D721Med (cell line): ENCODE measurements at regions not wholly inside any gene's neighbourhood (a gene's known extent, or its start where the extent isn't known, plus 50 kb on each side); places are given as distances from the start of the nearest gene placed in this dataset.

Experiments used
- DNase-seq: peaks from one replicate; pipeline ENCODE4 v3.0.0; 2011; ENCODE audit warnings: low spot score; ENCODE audit not compliant: insufficient read length
- FAIRE-seq: peaks from 2 replicates; lab custom pipeline; 2011; peaks lifted over from hg19 to GRCh38; lab: Jason Lieb, UNC
- TF ChIP-seq, protein P1 (sequence below): IDR thresholded peaks from 2 replicates; pipeline ENCODE4 v1.5.1; 2012; ENCODE audit warnings: mild to moderate bottlenecking, control low read depth; ENCODE audit not compliant: insufficient read depth; ENCODE audit errors: missing control alignments

DNA sequence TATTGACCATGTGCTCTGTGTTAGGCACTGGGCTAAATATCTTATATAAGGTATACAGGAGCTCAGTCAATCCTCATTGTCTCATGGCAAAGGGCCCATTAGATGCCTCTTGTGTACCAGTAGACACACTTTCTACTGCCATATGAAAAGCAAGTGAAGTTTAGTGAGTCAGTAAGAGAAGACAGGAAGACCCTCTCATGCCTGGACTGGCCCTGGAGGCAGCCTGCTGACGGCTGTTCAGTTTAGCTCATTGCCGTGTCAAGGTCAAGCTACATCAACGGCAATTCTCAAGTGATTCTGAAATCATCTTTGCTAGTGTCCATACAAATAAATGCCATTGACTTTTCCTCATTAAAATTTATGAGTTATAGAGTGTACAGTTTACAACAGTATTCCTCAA is 237.9 kb downstream of the IRX1 start:
- no peak for FAIRE-seq
- TF ChIP-seq, protein P1, sequence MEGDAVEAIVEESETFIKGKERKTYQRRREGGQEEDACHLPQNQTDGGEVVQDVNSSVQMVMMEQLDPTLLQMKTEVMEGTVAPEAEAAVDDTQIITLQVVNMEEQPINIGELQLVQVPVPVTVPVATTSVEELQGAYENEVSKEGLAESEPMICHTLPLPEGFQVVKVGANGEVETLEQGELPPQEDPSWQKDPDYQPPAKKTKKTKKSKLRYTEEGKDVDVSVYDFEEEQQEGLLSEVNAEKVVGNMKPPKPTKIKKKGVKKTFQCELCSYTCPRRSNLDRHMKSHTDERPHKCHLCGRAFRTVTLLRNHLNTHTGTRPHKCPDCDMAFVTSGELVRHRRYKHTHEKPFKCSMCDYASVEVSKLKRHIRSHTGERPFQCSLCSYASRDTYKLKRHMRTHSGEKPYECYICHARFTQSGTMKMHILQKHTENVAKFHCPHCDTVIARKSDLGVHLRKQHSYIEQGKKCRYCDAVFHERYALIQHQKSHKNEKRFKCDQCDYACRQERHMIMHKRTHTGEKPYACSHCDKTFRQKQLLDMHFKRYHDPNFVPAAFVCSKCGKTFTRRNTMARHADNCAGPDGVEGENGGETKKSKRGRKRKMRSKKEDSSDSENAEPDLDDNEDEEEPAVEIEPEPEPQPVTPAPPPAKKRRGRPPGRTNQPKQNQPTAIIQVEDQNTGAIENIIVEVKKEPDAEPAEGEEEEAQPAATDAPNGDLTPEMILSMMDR, result no peak
- no peak for DNase-seq

DNA sequence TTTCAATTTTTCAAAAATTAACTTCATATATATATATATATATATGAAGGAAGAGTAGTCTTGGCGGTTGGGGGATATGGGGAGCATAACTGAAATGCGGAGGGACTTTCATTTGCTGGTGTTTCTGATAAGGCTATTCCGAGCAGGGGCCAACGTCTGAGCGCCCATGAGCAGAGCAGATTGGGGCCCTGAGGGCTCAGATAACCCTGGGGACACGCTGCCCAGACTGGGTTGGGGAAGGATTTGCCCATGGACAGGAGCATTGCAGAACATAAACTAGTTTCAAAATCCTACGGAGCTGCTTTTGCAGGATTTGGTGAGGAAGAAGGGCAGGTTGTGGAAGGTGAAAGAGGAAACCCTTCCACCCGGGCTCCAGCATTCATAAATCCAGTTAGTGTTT is 240.2 kb downstream of the IRX1 start:
- TF ChIP-seq, protein P1, result no peak
- no peak for DNase-seq
- no peak for FAIRE-seq

DNA sequence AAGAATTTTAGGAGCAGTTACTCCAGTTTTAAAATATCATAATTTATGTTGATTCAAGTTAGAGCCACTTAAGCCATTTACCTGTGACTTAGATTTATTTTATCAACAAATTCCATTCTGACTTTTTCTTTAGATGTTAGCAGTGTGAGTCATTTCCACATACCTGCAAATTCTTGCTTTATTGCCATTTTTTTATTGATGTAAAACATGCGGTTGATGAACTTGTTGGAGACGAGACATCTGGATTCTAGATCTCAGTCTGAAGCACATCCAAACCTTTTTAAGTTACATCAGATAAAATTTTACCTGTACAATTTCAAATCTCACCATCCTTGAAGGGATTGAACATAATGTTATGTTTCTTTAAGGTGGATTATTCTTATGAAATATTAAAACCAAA is 240.9 kb downstream of the IRX1 start:
- DNase-seq, result no peak
- TF ChIP-seq, protein P1, result no peak
- no peak for FAIRE-seq

DNA sequence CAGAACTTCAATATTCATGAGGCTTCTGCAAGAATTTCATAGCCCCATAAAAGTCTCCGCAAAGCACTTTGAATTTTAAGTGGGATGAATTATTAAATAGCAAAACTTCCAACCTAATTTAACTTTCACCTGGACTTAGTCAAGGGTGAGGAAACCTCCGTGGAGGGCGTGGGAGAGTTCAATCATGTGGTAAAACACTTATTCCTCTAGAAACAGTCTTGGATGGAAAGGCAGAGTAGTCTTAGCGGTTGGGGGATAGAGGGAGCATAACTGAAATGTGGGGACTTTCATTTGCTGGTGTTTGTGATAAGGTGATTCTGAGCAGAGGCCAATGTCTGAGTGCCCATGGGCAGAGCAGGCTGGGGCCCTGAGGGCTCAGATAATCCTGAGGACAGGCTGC is 241.9 kb downstream of the IRX1 start:
- DNase-seq, result no peak
- TF ChIP-seq, protein P1, result no peak
- no peak for FAIRE-seq

DNA sequence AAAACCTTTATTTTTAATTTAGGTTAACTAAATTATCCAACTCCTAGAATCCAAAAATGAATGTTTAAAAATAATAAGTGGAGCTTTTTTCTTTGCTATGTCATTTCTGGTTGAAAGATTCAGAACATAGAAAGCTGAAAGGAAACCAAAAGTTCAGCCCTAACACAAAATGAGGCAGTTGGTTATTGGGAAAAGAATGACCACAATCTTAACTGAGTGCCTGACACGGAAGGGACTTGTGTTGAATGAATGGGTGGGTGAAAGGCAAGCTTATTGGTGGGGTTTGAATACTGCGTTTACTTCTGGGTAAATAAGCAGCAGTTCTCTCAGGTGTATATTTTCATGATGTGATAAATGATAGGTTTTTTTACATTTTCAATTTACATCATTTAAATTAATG is 243.5 kb downstream of the IRX1 start:
- TF ChIP-seq, protein P1, result no peak

DNA sequence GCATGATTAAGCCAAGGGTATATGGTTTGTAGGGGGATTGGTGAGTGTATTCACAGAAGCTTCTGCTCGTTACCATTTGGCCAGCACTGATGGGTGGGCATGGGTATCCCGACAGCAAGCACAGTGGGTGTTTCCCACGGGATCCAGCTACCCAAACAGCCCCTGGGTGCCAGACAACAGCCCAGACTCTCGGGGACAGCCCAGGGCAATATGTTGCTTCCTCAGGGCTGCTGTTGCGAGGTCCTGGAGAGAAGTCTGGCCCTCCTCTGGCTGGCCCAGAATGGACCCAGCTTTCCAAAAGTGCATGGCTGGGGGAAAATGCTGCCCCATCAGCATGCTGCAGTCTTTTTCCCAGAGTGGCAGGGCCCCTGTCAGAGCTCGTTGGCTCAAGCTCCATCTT is 247.0 kb downstream of the IRX1 start:
- FAIRE-seq (no peak), DNase-seq (no peak)
- TF ChIP-seq, protein P1, result no peak

More for the DNA sequence above, 243.5 kb downstream of the IRX1 start:
- FAIRE-seq (no peak), DNase-seq (no peak)

DNA sequence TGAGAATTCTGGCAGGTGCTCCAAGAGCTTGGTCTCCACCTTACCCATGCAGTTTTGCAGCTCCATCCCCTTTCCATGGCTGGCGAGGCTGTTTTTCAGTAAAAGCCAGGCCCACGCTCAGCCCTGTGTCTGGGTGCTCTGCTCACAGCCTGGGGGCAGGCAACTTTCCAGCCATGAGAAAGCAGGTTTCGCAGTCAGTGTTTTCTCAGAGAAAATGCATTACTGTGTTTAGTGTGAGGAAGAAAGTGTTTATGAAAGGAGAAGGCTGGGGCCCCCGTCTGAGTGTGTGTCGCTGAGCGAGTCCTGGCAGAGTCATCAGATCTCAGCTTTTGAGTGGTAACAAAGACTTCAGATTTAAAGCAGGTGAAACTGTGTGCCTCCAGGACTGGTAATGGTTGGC is 248.1 kb downstream of the IRX1 start:
- DNase-seq (no peak), FAIRE-seq (no peak)
- TF ChIP-seq, protein P1, result no peak
